DOHH2 (cell line): ENCODE measurements at regions not wholly inside any gene's neighbourhood (a gene's known extent, or its start where the extent isn't known, plus 50 kb on each side); places are given as distances from the start of the nearest gene placed in this dataset.

Experiments
- H3F3A ChIP-seq: fragments of 200-600 bp; sonication (generic), shearing (Covaris generic); 2 replicates; pipeline ENCODE4 v1.6.0; 2016; ENCODE audit warnings: antibody characterized with exemption, mild to moderate bottlenecking; ENCODE audit not compliant: control insufficient read depth, insufficient read depth
- H3K27ac ChIP-seq: fragments of 200-600 bp; sonication (generic); 2 replicates; pipeline ENCODE4 v1.5.1; 2014; ENCODE audit warnings: low read depth, mild to moderate bottlenecking, low read length, moderate library complexity
- H3K27me3 ChIP-seq: fragments of 200-600 bp; sonication (generic); 2 replicates; pipeline ENCODE4 v1.6.1; 2014; ENCODE audit warnings: mild to moderate bottlenecking, low read length, mixed read lengths; ENCODE audit not compliant: control insufficient read depth
- H3K36me3 ChIP-seq: fragments of 200-600 bp; sonication (generic); 2 replicates; pipeline ENCODE4 v1.6.1; 2014; ENCODE audit warnings: mild to moderate bottlenecking, low read length, moderate library complexity, mixed read lengths; ENCODE audit not compliant: control insufficient read depth
- H3K4me1 ChIP-seq: fragments of 200-600 bp; sonication (generic); 2 replicates; pipeline ENCODE4 v1.6.1; 2014; ENCODE audit warnings: mild to moderate bottlenecking, low read length, mixed read lengths; ENCODE audit not compliant: control insufficient read depth
- H3K4me2 ChIP-seq: fragments of 200-600 bp; sonication (generic); 2 replicates; pipeline ENCODE4 v1.6.0; 2014; ENCODE audit warnings: mild to moderate bottlenecking, low read length, moderate library complexity
- H3K4me3 ChIP-seq: fragments of 200-600 bp; sonication (generic); 2 replicates; pipeline ENCODE4 v1.5.1; 2014; ENCODE audit warnings: mild to moderate bottlenecking, low read length, mixed read lengths
- H3K79me2 ChIP-seq: fragments of 200-600 bp; sonication (generic); 2 replicates; pipeline ENCODE4 v1.6.1; 2014; ENCODE audit warnings: mild to moderate bottlenecking, low read length, mixed read lengths; ENCODE audit not compliant: control insufficient read depth
- H3K9me2 ChIP-seq: fragments of 200-600 bp; sonication (generic); replicated peaks from 2 replicates; pipeline ENCODE4 v1.6.1; 2014; ENCODE audit warnings: mild to moderate bottlenecking, low read length, mixed read lengths; ENCODE audit not compliant: control insufficient read depth
- H3K9me3 ChIP-seq: fragments of 200-600 bp; sonication (generic); 2 replicates; pipeline ENCODE4 v1.6.1; 2014; ENCODE audit warnings: antibody characterized with exemption, low read length, mixed read lengths; ENCODE audit not compliant: control insufficient read depth, insufficient read depth
- H4K20me1 ChIP-seq: fragments of 200-600 bp; sonication (generic); 2 replicates; pipeline ENCODE4 v1.6.0; 2014; ENCODE audit warnings: low read depth, mild to moderate bottlenecking, antibody characterized with exemption, low read length, moderate library complexity; ENCODE audit not compliant: control insufficient read depth, insufficient read depth
- CTCF ChIP-seq: fragments of 200-600 bp; sonication (generic); IDR thresholded peaks from one replicate; pipeline ENCODE4 v1.5.1; 2014; ENCODE audit warnings: antibody characterized with exemption, mild to moderate bottlenecking, low read depth, low read length; ENCODE audit not compliant: poor library complexity, severe bottlenecking
- EZH2phosphoT487 ChIP-seq: fragments of 200-600 bp; sonication (generic); IDR thresholded peaks from 2 replicates; pipeline ENCODE4 v1.6.1; 2017; ENCODE audit warnings: borderline replicate concordance, mild to moderate bottlenecking, antibody characterized with exemption, low read length, moderate library complexity, mixed read lengths

DNA sequence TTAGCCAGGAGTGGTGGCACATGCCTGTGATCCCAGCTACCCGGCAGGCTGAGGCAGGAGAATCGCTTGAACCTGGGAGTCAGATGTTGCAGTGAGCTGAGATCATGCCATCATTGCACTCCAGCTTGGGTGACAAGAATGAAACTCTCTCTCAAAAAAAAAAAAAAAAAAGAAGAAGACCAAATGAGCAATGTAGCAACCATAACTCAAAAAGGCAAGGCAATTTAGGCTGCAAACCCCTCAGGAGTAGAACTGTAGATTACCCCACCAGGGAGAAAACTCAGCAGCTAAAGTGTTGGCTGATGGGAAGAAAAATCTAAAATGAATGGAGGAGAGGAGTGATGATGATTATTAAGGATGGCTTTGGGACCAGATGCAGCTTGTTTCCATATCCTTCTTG lies 256.7 kb upstream of the UBASH3B start:
- H3K36me3 ChIP-seq, result no peaks in the 10 kb centered on the region
- H3K4me1 ChIP-seq, result no peaks in the 10 kb centered on the region
- H4K20me1 ChIP-seq, result no peaks in the 10 kb centered on the region
- no peaks in the 10 kb centered on the region for H3K9me3 ChIP-seq
- no peak for TF ChIP-seq CTCF
- no peak for TF ChIP-seq EZH2phosphoT487
- no peaks in the 10 kb centered on the region for H3F3A ChIP-seq
- no peaks in the 10 kb centered on the region for H3K79me2 ChIP-seq
- H3K4me2 ChIP-seq, result no peak overlapping the region
- H3K9me2 ChIP-seq, result no peaks in the 10 kb centered on the region
- no peak overlapping the region for H3K27ac ChIP-seq
- no peak overlapping the region for H3K4me3 ChIP-seq
- H3K27me3 ChIP-seq, result no peaks in the 10 kb centered on the region

- TF ChIP-seq EZH2phosphoT487 (no peak), CTCF (no peak)
- Histone ChIP-seq H4K20me1 (no peaks in the 10 kb centered on the region), H3K36me3 (no peaks in the 10 kb centered on the region), H3F3A (no peaks in the 10 kb centered on the region), H3K27ac (no peak overlapping the region), H3K4me2 (no peak overlapping the region), H3K9me3 (no peaks in the 10 kb centered on the region), H3K79me2 (no peaks in the 10 kb centered on the region), H3K27me3 (no peaks in the 10 kb centered on the region), H3K9me2 (no peaks in the 10 kb centered on the region), H3K4me3 (no peak overlapping the region), H3K4me1 (no peaks in the 10 kb centered on the region)
Observed at GRCh38 chr11:122398167-122398566, 257.4 kb upstream of the UBASH3B start.

DNA sequence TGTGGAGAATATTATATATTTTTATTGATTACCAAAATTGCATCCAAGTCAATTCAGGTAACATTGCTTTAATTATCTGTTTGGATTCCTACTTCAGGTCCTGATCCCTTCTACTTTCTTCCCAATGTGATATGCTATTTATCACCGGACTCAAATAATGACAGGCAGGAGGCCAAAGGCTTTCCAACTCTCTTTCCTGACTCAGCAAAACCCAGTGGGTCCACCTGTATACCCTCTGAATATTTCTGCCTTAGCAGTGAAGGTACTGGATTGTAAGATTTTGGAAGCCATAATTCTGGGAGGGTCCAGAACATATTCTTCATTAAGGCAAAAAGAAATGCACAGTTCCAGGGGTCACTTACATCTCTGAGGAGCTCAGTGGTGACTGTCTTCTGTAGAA lies 260.2 kb upstream of the UBASH3B start:
- Histone ChIP-seq H4K20me1 (no peaks in the 10 kb centered on the region), H3K27me3 (no peaks in the 10 kb centered on the region), H3K4me1 (no peaks in the 10 kb centered on the region), H3K4me3 (no peak overlapping the region), H3K4me2 (no peak overlapping the region), H3K27ac (no peak overlapping the region), H3K9me3 (no peaks in the 10 kb centered on the region), H3K79me2 (no peaks in the 10 kb centered on the region), H3F3A (no peaks in the 10 kb centered on the region), H3K36me3 (no peaks in the 10 kb centered on the region), H3K9me2 (no peaks in the 10 kb centered on the region)
- TF ChIP-seq CTCF (no peak), EZH2phosphoT487 (no peak)

GRCh38 chr11:122394313-122394712 lies 261.2 kb upstream of the UBASH3B start:
- H3K36me3 ChIP-seq, result no peaks in the 10 kb centered on the region
- no peaks in the 10 kb centered on the region for H3K27me3 ChIP-seq
- H3K4me3 ChIP-seq, result no peak overlapping the region
- H3K27ac ChIP-seq, result no peak overlapping the region
- no peaks in the 10 kb centered on the region for H3K79me2 ChIP-seq
- no peaks in the 10 kb centered on the region for H3F3A ChIP-seq
- no peak for TF ChIP-seq EZH2phosphoT487
- TF ChIP-seq CTCF, result no peak
- no peaks in the 10 kb centered on the region for H3K9me3 ChIP-seq
- H4K20me1 ChIP-seq, result no peaks in the 10 kb centered on the region
- no peak overlapping the region for H3K4me2 ChIP-seq
- H3K9me2 ChIP-seq, result no peaks in the 10 kb centered on the region
- H3K4me1 ChIP-seq, result no peaks in the 10 kb centered on the region
